Activated CD4-positive, alpha-beta T cell treated with anti-CD3 and anti-CD28 coated beads, Interleukin-2, amount 50 U/mL, for 48 hours (primary cell): ENCODE measurements at regions not wholly inside any gene's neighbourhood (a gene's known extent, or its start where the extent isn't known, plus 50 kb on each side); places are given as distances from the start of the nearest gene placed in this dataset.
"Not testable (repeated sequence)": the region's sequence is repeated elsewhere in the genome, so short reads cannot be mapped to it uniquely, and the experiment has no call there.

ENCODE experiments used
- DNase-seq, 2 experiments: peaks; one replicate each; pipeline ENCODE4 v3.0.0-alpha.2; 2020

- not testable (repeated sequence) for DNase-seq
These were observed 96.3 kb downstream of the NPIPB11 start for GRCh38 chr16:29310243-29310642.

GRCh38 chr16:29309601-29310000 is 96.9 kb downstream of the NPIPB11 start:
- not testable (repeated sequence) for DNase-seq

- no peak for DNase-seq
These were observed 97.6 kb downstream of the NPIPB11 start for GRCh38 chr16:29308644-29309546.

GRCh38 chr16:29307598-29308507 is 98.7 kb downstream of the NPIPB11 start:
- no peak for DNase-seq

GRCh38 chr16:29306943-29307597 is 99.4 kb downstream of the NPIPB11 start:
- no peak for DNase-seq

- no peak for DNase-seq
These were observed 100.3 kb downstream of the NPIPB11 start for GRCh38 chr16:29306201-29306600.

GRCh38 chr16:29305018-29305417 is 101.5 kb downstream of the NPIPB11 start:
- DNase-seq = not testable (repeated sequence)

GRCh38 chr16:29304251-29304650 is 102.3 kb downstream of the NPIPB11 start:
- no peak for DNase-seq

- DNase-seq = no peak
These were observed 103.0 kb downstream of the NPIPB11 start for GRCh38 chr16:29303520-29303919.

- DNase-seq = no peak
These were observed 103.5 kb downstream of the NPIPB11 start for GRCh38 chr16:29302976-29303375.

- DNase-seq = not testable (repeated sequence)
These were observed 104.1 kb downstream of the NPIPB11 start for GRCh38 chr16:29302433-29302832.

- DNase-seq = not testable (repeated sequence)
These were observed 104.7 kb downstream of the NPIPB11 start for GRCh38 chr16:29301662-29302285.

- DNase-seq = not testable (repeated sequence)
These were observed 105.7 kb downstream of the NPIPB11 start for GRCh38 chr16:29300541-29301535.

- DNase-seq = not testable (repeated sequence)
These were observed 106.5 kb downstream of the NPIPB11 start for GRCh38 chr16:29300030-29300491.

GRCh38 chr16:29298997-29299396 is 107.5 kb downstream of the NPIPB11 start:
- not testable (repeated sequence) for DNase-seq

GRCh38 chr16:29298307-29298706 is 108.2 kb downstream of the NPIPB11 start:
- DNase-seq = not testable (repeated sequence)

GRCh38 chr16:29297809-29298177 is 108.7 kb downstream of the NPIPB11 start:
- DNase-seq = not testable (repeated sequence)

GRCh38 chr16:29297144-29297808 is 109.2 kb downstream of the NPIPB11 start:
- not testable (repeated sequence) for DNase-seq

GRCh38 chr16:29296176-29296575 is 110.3 kb downstream of the NPIPB11 start:
- DNase-seq = not testable (repeated sequence)
